ENCODE measurements at regions not wholly inside any gene's neighbourhood (a gene's known extent, or its start where the extent isn't known, plus 50 kb on each side); places are given as distances from the start of the nearest gene placed in this dataset.

DNA sequence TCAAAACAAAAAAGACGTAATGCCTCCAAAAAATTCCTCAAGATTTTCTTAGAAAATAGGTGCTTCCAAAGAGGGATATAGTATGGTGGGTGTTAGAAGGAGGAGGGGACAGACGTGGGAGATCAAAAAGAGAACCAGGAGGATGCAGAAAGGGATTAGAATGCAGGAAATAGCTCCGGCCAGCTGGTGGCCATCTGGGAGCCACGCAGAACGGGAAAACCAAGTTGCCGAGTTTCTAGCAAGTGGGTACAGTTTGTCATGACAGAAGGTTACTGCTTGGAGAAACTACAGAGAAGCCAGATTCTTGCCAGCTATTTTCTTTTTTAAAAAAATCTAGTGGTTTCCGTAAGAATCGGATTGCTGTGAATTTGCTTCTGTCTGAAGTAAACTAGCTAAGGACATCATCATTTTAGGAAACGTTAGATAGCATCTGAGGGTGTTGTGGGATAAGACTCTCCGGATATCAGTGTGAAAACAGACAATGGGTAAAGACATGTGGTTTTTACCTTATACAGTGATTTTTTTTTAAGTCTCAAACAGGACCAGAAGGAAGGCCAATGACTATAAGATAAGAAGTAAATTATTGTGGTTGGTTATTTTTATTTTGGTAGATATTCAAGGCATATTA, 104.9 kb downstream of the HSPH1 start:
- ChIA-PET POLR2A (interaction anchor here (1.0 to 2.3 kb wide), 3 partner anchors 10 to 103 kb away, joined by 3 to 9 read pairs (median 9); no protein-coding TSS in a partner anchor), CTCF (interaction anchor here (1.1 to 4.4 kb wide), 2 partner anchors 11 to 28 kb away, joined by 4 to 29 read pairs; no protein-coding TSS in a partner anchor)
- H3K4me3 Mint-ChIP-seq = no peak overlapping the region
- H3K9me3 Mint-ChIP-seq = no peaks in the 10 kb centered on the region
- no peaks in the 10 kb centered on the region for H3K36me3 Mint-ChIP-seq (ENCODE audit: low read depth)
- H3K4me1 Mint-ChIP-seq = peaks cover 5% of the 10 kb centered on the region
- no peak for DNase-seq
- peak overlapping the region; percentile 7 for H3K27ac Mint-ChIP-seq
- H3K27me3 Mint-ChIP-seq = peaks cover 7% of the 10 kb centered on the region

DNA sequence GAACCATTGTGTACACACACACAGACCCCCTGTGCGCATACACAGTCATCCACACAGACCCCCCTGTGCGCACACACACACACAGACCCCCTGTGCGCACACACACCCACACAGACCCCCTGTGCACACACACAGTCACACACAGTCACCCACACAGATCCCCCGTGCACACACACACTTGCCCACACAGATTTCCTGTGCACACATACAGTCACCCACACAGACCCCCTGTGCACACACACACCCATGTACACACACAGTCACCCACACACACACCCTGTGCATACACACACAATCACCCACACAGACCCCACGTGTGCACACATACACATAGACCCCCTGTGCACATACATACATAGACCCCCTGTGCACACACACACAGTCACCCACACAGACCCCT, 106.1 kb downstream of the HSPH1 start:
- Mint-ChIP-seq H3K4me1 (peaks cover 15% of the 10 kb centered on the region), H3K27me3 (peaks cover 6% of the 10 kb centered on the region), H3K27ac (no peak overlapping the region), H3K36me3 (ENCODE audit: low read depth) (no peaks in the 10 kb centered on the region), H3K4me3 (no peak overlapping the region), H3K9me3 (no peaks in the 10 kb centered on the region)
- POLR2A ChIA-PET = interaction anchor here (1.8 to 2.3 kb wide), 2 partner anchors 9 to 11 kb away, joined by 9 read pairs; no protein-coding TSS in a partner anchor
- DNase-seq = no peak
- CTCF ChIA-PET = interaction anchor here (4.4 kb wide), 1 partner anchor 10 kb away, joined by 29 read pairs; no protein-coding TSS in a partner anchor

DNA sequence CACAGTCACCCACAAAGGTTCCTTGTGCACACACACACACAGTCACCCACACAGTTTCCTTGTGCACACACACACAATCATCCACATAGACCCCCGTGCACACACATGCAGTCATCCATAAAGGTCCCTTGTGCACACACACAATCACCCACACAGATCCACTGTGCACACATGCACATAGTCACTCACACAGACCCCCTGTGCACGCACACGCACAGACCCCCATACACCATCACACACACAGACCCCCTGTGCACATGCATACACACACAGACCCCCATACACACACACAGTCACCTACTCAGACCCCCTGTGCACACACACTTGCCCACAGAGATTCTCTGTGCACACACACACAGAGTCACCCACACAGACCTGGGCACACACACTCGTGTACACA, 107.1 kb downstream of the HSPH1 start:
- Mint-ChIP-seq H3K27me3 (peaks cover 8% of the 10 kb centered on the region), H3K4me3 (no peak overlapping the region), H3K4me1 (peaks cover 15% of the 10 kb centered on the region), H3K9me3 (no peaks in the 10 kb centered on the region), H3K36me3 (ENCODE audit: low read depth) (no peaks in the 10 kb centered on the region), H3K27ac (no peak overlapping the region)
- no peak for DNase-seq
- ChIA-PET CTCF (no interaction called here), POLR2A (no interaction called here)

DNA sequence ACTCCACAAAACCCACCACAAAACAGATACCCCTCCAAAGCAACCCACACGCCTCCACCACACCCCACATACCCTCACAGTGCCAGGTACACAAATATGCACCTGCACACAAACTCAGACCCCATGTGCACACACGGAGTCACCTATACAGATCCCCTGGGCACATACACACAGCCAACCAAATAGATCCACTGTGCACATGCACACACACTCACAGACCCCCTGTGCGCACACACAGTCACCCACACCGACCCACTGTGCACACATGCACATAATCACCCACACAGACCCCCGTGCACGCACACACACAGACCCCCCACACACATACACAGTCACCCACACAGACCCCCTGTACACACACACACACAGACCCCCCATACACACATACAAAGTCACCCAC, 107.8 kb downstream of the HSPH1 start:
- Mint-ChIP-seq H3K9me3 (no peaks in the 10 kb centered on the region), H3K27me3 (peaks cover 8% of the 10 kb centered on the region), H3K4me1 (peaks cover 15% of the 10 kb centered on the region), H3K4me3 (no peak overlapping the region), H3K27ac (no peak overlapping the region), H3K36me3 (ENCODE audit: low read depth) (no peaks in the 10 kb centered on the region)
- ChIA-PET CTCF (interaction anchor here (0.6 to 1.3 kb wide), 2 partner anchors 9 to 142 kb away, joined by 3 read pairs; no protein-coding TSS in a partner anchor), POLR2A (no interaction called here)
- no peak for DNase-seq

DNA sequence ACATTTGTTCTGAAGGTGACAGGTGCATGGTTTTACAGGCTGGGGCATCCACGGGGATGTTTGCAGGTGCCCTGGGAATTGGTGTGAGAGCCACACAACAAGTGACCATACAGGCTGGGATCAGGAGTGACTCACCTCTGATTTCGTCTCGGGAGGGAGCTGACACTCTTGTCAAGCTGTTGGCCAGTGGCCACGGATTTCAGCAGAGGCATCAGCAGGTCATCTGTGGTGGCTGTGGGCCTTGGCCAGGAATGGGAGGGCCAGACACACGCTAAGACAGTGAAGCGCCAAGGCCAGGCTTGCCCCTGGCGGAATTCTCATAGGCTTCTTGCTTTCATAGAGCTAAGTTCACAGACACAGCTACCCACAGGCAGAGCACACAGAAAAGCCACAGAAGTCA, 108.6 kb downstream of the HSPH1 start:
- Mint-ChIP-seq H3K4me3 (no peak overlapping the region), H3K9me3 (no peaks in the 10 kb centered on the region), H3K27me3 (peaks cover 8% of the 10 kb centered on the region), H3K36me3 (ENCODE audit: low read depth) (no peaks in the 10 kb centered on the region), H3K27ac (no peak overlapping the region), H3K4me1 (peaks cover 15% of the 10 kb centered on the region)
- ChIA-PET POLR2A (no interaction called here), CTCF (interaction anchor here (0.6 to 1.5 kb wide), 3 partner anchors 8 to 143 kb away, joined by 3 read pairs; no protein-coding TSS in a partner anchor)
- DNase-seq = no peak

DNA sequence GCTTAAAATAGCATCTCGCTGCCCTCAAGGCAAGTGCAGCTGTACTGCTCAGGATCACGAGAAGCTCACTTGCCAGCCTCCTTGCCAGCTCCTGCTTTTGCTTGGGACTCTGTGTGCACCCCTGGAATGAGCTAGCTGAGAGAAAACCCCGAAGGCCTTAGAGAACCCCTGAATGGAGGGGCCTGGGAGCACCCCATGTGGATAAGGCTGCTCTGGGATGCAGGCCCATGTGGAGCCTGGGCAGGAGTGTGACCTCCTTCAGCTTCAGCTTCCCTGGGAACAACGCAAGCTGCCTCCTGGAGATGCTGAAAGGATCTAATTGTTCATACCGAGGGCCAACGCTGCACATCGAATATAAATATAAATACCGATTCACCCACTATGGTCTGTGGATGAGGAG, 109.2 kb downstream of the HSPH1 start:
- Mint-ChIP-seq H3K9me3 (no peaks in the 10 kb centered on the region), H3K27ac (no peak overlapping the region), H3K4me1 (peaks cover 15% of the 10 kb centered on the region), H3K27me3 (peaks cover 8% of the 10 kb centered on the region), H3K4me3 (no peak overlapping the region), H3K36me3 (ENCODE audit: low read depth) (no peaks in the 10 kb centered on the region)
- ChIA-PET CTCF (interaction anchor here (1.3 to 1.5 kb wide), 2 partner anchors 8 to 73 kb away, joined by 3 read pairs; no protein-coding TSS in a partner anchor), POLR2A (no interaction called here)
- no peak for DNase-seq

DNA sequence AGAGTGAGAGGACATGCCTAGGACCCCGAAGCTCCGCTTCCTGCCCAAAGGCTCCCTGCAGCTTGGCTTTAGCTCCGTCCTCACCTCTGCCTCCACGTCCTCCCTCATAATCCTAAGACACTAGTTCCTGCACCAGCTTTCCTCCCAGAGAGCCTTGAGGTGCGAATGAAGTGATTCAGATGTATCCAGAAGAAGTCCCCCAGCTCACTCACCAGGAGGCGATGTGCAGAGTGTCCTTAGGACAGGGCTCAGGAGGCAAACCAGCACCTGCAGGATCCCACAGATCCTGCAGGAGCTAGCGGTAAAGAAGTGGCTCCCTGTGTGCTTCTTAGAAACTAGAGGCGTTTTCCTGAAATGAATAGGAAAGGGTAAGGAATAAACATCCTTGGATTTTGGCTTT, 109.7 kb downstream of the HSPH1 start:
- CTCF ChIA-PET = interaction anchor here (1.5 kb wide), 1 partner anchor 72 kb away, joined by 3 read pairs; no protein-coding TSS in a partner anchor
- H3K9me3 Mint-ChIP-seq = no peaks in the 10 kb centered on the region
- POLR2A ChIA-PET = no interaction called here

DNA sequence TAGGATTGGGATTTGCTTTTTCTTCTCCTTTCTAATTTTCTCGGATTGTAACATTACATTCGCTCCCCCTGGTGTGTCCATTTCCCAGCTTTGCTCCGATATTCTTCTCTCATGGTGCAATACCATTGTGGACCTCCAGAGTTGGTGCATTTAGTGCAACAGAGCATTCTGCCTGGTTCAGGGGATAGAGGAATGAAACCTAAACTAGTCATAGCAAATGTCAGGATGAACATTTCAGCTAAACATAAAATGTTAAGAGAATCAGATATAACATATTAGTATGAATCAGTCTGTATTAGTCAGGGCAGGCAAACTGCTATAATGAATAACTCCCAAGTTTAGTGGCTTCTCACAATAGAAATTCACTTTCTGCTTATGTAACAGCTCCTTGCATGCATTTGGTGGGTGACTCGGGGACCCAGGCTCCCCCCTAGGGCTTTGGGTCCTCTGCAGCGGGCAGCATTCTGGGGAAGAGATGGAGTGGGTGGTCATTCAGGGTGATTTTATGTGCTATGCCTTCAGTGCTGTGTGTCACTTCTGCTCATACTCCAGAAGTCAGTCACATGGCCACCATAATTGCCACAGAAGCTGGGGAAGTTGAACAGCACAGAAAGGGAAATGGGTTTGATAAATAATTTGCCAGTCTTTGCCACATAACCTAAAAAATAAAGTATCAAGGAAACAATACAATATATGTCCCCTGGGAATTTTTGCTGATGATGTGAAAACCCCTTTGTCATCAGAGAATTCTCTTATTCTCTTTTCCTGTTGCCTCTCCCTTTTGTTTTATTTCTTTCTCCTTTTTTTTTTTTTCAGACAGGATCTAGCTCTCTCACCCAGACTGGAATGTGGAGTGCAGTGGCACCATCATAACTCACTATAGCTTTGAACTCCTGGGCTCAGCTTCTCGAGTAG, 111.0 kb downstream of the HSPH1 start:
- no peak overlapping the region for H3K27ac Mint-ChIP-seq
- no peaks in the 10 kb centered on the region for H3K9me3 Mint-ChIP-seq
- POLR2A ChIA-PET = interaction anchor here (1.3 kb wide), 1 partner anchor 434 kb away, joined by 4 read pairs; no protein-coding TSS in a partner anchor
- peaks cover 15% of the 10 kb centered on the region for H3K4me1 Mint-ChIP-seq
- CTCF ChIA-PET = interaction anchor here (0.7 to 1.1 kb wide), 3 partner anchors 14 to 99 kb away, joined by 3 read pairs; no protein-coding TSS in a partner anchor
- no peak overlapping the region for H3K4me3 Mint-ChIP-seq
- no peaks in the 10 kb centered on the region for H3K36me3 Mint-ChIP-seq (ENCODE audit: low read depth)
- H3K27me3 Mint-ChIP-seq = peaks cover 8% of the 10 kb centered on the region
- no peak for DNase-seq

More for the DNA sequence above, 109.7 kb downstream of the HSPH1 start:
- no peak for DNase-seq
- H3K36me3 Mint-ChIP-seq (ENCODE audit: low read depth) = no peaks in the 10 kb centered on the region
- no peak overlapping the region for H3K4me3 Mint-ChIP-seq
- peaks cover 15% of the 10 kb centered on the region for H3K4me1 Mint-ChIP-seq
- H3K27me3 Mint-ChIP-seq = peaks cover 8% of the 10 kb centered on the region
- no peak overlapping the region for H3K27ac Mint-ChIP-seq

DNA sequence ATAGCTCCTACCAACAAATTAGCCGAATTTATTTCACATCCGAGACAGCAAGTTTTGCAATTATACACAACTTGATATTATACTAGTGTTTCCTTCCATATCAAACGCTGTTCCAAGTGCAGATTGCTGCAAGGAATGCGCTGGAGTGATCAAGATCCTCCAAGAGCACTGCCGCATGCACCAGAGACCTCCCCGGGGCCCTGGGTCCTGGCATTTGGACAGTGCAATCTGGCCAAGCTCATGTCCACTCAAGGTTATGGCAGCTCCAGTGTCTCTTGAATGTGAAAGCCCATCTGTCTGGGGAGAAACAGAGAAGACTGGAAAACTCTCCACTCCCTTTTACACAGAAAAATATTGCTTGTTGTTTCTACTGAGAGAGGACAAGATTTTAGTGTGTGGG, 111.9 kb downstream of the HSPH1 start:
- no peak for DNase-seq
- no peaks in the 10 kb centered on the region for H3K36me3 Mint-ChIP-seq (ENCODE audit: low read depth)
- POLR2A ChIA-PET = no interaction called here
- H3K4me1 Mint-ChIP-seq = peaks cover 15% of the 10 kb centered on the region
- no peak overlapping the region for H3K27ac Mint-ChIP-seq
- H3K27me3 Mint-ChIP-seq = peaks cover 8% of the 10 kb centered on the region
- no peak overlapping the region for H3K4me3 Mint-ChIP-seq
- H3K9me3 Mint-ChIP-seq = no peaks in the 10 kb centered on the region
- CTCF ChIA-PET = interaction anchor here (1.0 to 1.1 kb wide), 2 partner anchors 15 to 56 kb away, joined by 3 read pairs; no protein-coding TSS in a partner anchor

DNA sequence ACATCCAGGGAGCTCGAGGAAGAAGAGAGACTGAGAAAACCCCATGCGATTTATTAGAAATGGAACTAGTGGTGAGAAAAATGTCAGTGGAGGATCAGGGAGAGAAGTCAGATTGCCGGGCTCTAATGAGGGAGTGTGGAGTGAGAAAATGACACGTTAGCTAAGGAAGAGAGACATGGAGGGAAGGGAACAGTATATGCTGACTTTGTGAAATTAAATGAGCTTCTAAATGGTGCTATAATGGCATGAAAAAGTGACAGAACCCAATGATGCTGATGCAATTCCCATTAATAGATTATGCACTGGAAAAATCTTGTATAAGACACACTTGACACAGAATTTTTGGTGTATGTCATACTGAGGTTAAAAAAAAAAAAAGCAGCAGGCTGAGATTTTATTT, 112.6 kb downstream of the HSPH1 start:
- no peak overlapping the region for H3K4me3 Mint-ChIP-seq
- H3K9me3 Mint-ChIP-seq = no peaks in the 10 kb centered on the region
- DNase-seq = no peak
- POLR2A ChIA-PET = no interaction called here
- H3K36me3 Mint-ChIP-seq (ENCODE audit: low read depth) = no peaks in the 10 kb centered on the region
- no peak overlapping the region for H3K27ac Mint-ChIP-seq
- peaks cover 10% of the 10 kb centered on the region for H3K27me3 Mint-ChIP-seq
- H3K4me1 Mint-ChIP-seq = peaks cover 15% of the 10 kb centered on the region
- CTCF ChIA-PET = interaction anchor here (0.7 kb wide), 1 partner anchor 23 kb away, joined by 3 read pairs; no protein-coding TSS in a partner anchor

DNA sequence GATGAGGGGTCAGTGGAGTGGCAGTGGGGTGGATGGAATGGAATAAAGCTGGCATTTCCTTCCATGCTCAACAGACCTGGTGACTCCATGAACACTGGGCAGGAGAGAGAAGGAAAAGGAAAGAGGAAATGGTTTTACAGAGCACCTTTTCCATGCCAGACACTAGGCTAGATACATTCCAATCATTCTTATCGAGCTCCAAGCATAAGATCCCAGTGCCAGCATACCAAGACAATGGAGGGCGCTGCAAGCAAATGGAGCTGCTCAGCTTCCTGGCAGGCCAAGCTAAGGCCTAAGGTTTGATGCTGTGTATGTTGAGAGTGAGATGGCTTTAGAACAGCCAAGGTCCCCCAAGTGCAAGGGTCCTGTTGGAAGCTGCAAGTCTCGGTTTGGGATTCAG, 113.2 kb downstream of the HSPH1 start:
- ChIA-PET POLR2A (interaction anchor here (1.1 kb wide), 1 partner anchor 15 kb away, joined by 3 read pairs; no protein-coding TSS in a partner anchor), CTCF (interaction anchor here (0.5 to 0.7 kb wide), 2 partner anchors 22 to 178 kb away, joined by 3 read pairs; no protein-coding TSS in a partner anchor)
- Mint-ChIP-seq H3K4me1 (peaks cover 19% of the 10 kb centered on the region), H3K9me3 (no peaks in the 10 kb centered on the region), H3K27ac (no peak overlapping the region), H3K4me3 (no peak overlapping the region), H3K36me3 (ENCODE audit: low read depth) (no peaks in the 10 kb centered on the region), H3K27me3 (peaks cover 10% of the 10 kb centered on the region)
- DNase-seq = no peak

DNA sequence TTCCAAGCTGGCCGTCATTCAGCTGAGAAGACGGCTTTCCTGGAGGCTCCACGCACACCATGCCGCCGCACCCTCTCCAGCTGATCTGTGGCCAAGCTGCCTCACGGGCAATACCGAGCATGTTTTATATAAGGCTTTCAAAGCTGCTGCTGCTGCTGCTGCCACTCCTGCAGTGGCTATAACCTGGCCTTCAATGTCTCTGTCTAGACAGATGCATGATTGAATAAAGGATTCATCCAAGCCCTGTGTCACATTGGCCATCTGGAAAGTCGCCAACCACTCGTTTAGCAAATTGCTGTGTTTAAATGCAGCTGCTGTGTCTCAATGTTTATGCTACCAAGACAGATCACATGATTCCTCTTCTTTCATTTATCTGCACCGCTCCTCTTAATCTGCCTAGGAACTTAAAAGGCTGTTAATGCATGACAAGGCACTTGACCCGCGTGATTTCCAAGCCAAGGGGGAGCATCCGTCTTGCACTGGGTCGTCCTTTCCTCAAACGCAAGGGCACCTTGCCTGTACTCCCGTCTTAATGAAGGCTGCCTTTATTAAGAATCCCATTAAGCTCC, 114.3 kb downstream of the TEX26 start:
- no peaks in the 10 kb centered on the region for H3K36me3 Mint-ChIP-seq (ENCODE audit: low read depth)
- ChIA-PET CTCF (interaction anchor here (0.8 to 7.6 kb wide), 4 partner anchors 36 to 670 kb away, joined by 3 to 43 read pairs (median 3); no protein-coding TSS in a partner anchor), POLR2A (interaction anchor here (1.5 to 2.0 kb wide), 4 partner anchors 10 to 581 kb away, joined by 4 to 9 read pairs (median 5); partner anchors contain the start of gene HMGB1)
- no peak for DNase-seq
- no peak overlapping the region for H3K4me3 Mint-ChIP-seq
- peaks cover 18% of the 10 kb centered on the region for H3K27me3 Mint-ChIP-seq
- no peaks in the 10 kb centered on the region for H3K9me3 Mint-ChIP-seq
- H3K4me1 Mint-ChIP-seq = peaks cover 35% of the 10 kb centered on the region
- H3K27ac Mint-ChIP-seq = peak overlapping the region; percentile 86
